Renal cortex interstitium (tissue), 11 donors: ENCODE measurements at regions not wholly inside any gene's neighbourhood (a gene's known extent, or its start where the extent isn't known, plus 50 kb on each side); places are given as distances from the start of the nearest gene placed in this dataset.
"Not testable (repeated sequence)": the region's sequence is repeated elsewhere in the genome, so short reads cannot be mapped to it uniquely, and the experiment has no call there.

Source experiments
- DNase-seq, 11 donors: peaks; one replicate each; pipeline ENCODE4 v3.0.0-alpha.2; 2013; ENCODE audit warnings: low read depth in 9 of 11, low spot score in 4 of 11; ENCODE audit errors: extremely low read depth in 1 of 11

DNA sequence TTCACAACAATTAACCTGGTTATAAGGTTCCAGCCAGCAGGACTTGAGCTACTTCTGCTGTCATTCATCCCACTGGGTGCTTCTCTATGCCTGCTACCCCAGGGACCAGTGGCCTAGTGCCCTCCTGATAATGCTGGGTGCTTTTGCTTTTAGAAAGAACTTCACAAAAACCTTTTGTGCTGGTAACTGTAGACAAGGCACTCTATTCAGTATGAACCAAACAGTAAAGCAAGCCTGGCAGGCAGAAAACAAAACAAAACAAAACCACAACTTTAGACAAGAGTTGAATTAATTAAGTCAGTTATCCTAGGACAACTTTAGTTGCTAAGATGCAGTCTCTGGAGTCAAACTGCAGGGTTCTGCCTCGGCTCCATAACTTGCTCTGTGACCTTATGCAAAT lies 61.9 kb upstream of the ADGRL2 start:
- DNase-seq: no peak

DNA sequence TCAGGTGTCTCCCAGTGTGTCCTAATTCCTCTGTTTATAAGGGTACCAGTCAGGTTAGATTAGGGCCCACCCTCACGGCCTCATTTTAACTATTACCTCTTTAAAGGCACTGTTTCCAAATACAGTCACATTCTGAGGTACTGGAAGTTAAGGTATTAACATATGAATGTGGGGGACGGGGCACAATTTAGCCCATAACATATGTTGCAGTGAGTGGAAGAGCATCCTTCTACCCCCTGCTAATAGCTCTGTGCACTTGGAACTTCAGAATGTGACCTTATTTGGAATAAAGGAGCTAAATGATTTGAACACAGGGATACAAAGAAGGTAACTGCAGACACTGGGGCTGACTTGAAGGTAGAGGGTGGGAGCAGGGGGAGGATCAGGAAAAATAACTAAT lies 67.3 kb upstream of the ADGRL2 start:
- DNase-seq: no peak

DNA sequence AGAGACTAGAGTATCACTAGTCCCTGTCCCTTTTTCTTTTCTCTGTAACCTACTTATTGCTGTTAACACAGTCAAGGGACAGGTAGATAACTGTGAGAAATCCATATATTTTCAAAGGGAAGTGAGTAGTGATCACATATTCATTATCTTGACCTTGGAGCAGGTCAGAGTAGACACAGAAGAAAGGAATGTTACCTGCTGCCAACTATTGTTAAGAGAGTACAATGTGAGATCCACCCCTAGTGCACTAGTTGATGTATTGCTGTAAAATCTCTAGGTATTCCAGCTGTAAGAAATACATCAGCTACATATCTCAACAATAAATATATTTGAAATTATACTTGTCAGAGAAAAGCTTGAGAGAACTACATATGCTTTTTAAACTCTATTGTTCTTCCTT lies 68.7 kb upstream of the ADGRL2 start:
- no peak for DNase-seq

DNA sequence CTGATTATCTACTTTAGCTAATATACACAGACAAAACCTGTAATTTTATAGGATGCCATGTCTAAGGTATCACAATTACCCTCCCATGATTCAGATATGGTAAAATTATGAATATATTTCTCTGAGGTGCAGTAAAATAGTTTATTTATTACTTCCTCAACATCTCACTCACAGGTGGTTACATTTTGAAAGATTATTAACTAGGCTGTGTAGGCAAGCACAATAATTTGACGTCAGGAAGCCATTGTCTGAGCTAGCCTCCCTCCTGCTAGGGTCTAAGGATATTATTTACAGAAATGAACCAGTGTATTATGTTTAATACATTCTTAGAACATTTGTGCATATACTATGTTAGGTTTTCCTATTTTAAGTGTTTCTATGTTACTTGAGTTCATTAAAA lies 69.9 kb upstream of the ADGRL2 start:
- DNase-seq: peak in 2 of 11 donors; percentile 4

DNA sequence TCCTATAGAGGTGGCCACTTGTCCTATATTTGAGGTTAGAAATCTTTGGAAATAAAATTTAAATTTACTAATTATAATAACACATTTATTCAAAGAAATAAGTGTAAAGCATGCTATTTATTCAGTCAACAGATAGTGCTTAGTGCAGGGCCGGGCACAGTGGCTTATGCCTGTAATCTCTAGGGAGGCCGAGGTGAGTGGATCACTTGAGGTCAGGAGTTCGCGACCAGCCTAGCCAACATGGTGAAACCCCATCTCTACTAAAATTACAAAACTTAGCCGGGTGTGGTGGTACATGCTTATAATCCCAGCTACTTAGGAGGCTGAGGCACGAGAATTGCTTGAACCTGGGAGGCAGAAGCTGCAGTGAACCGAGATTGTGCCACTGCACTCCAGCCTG lies 70.4 kb upstream of the ADGRL2 start:
- DNase-seq: not testable (repeated sequence)

DNA sequence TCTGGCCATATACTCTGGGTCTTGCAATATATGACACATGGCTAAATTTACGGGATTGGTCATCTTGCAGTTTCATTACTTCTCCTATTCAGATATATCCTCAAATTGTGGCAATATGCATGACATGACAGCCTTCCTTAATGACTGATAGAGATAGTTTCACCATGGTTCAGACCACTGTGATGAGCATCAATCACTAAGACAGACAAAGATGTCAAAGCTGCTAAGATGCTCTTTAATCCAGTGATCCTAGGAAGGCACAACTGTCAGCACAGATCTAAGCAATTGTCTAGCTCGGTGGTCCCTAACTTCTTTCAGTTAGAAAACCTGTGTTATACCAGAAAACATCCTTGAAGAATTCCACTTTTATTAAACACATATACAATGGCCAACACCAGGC lies 70.9 kb upstream of the ADGRL2 start:
- DNase-seq: no peak

DNA sequence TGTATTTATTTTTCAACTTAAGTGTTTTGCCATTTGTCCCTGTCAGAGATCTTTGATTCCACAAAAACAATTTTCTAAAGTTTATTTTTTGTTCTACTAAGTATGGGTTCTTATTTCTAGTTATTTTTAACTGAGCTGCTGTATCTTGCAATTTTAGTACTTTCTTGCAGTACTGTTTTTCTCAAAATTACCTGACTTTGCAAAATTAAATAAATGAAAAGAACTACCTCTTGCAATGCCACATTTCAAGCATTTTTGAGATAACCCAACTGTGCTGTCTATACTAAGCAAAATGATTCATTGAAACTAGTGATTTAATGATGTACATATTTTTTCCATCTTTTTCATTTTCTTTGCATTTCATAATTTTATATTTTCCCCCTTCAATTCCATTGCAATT lies 71.5 kb upstream of the ADGRL2 start:
- DNase-seq: no peak

DNA sequence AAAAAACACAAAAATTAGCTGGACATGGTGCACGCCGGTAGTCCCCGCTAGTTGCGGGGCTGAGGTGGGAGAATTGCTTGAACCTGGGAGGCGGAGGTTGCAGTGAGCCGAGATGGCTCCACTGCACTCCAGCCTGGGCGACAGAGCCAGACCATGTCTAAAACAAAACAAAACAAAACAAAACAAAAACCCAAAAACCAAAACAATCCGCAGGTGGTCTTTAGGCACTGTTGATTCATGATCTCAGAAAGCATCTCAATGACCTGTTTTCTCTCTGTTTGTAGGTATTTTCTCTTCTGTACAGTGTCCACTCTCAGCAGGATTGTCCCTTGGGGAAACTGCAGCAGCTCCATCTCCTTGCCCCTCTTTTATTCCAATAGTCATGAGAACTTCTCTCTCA lies 74.9 kb upstream of the ADGRL2 start:
- no peak for DNase-seq

DNA sequence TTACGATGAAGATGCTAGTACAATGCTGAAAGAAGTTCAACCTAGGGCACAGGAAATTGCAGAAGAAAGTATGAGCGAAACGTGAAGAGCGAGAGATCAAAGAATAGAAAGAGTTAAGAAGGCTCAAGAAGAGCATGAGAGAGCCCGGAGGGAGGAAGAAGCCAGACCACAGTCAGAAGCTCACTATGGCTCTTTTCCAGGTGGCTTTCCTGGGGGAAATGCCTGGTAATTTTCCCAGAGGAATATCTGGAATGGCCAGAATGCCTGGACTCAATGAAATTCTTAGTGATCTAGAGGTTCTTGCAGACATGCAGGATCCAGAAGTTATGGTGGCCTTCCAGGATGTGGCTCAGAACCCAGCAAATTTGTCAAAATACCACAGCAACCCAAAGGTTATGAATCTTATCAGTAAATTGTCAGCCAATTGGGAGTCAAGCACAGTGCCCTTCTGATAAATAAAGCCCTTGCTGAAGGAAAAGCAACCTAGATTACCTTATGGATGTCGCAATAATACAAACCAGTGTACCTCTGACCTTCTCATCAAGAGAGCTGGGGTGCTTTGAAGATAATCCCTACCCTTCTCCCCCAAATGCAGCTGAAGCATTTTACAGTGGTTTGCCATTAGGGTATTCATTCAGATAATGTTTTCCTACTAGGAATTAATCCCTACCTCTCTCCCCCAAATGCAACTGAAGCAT lies 78.0 kb upstream of the ADGRL2 start:
- not testable (repeated sequence) for DNase-seq

DNA sequence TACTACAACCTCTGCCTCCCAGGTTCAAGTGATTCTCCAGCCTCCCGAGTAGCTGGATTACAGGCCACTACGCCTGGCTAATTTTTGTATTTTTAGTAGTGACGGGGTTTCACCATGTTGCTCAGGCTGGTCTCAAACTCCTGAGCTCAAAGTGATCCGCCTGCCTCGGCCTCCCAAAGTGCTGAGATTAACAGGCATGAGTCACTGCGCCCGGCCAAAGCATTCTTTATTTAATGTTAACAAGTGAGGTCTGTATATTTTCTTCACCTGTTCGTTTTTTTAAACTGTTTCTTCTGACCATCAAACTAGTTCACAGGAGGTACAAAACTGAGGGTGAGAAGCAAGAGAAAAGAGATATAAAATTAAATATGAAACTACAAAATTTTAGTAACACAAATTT lies 80.5 kb upstream of the ADGRL2 start:
- DNase-seq: not testable (repeated sequence)

DNA sequence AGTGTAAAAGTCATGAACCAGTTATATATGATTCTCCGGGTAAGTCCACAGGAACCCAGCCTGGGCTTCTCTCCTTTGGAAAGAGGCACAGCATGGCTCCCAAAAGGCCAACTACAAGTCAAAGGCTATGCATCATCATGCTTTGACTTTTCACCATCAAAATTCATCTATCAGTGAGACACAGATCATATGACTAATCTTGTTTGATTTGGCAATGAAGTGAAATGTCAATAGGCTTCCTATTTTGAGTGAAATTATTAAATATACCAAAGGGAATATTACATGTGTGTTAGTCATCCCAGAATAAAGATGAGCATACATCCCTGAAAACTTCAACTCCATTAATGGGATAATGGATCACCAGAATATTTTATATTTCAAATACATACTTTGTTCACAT lies 83.5 kb upstream of the ADGRL2 start:
- DNase-seq: no peak

DNA sequence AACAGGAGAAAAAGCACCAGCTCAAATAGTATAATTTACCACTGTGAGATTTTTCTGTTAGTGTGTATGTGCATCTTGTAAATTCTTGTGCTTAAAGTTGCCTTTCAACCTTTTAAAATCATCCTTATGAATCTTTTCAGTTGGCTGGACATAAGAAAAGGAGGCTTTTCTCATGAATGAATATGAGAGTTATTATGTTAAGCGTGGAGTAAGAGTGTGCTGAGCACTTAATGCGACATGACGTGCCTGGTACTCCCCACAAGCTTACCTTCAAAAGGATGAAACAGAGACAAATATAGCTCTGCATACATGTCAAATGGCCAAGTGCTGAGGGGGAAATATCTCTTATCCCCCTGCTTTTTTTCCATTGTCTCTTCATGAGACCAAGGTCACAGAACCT lies 85.3 kb upstream of the ADGRL2 start:
- no peak for DNase-seq

DNA sequence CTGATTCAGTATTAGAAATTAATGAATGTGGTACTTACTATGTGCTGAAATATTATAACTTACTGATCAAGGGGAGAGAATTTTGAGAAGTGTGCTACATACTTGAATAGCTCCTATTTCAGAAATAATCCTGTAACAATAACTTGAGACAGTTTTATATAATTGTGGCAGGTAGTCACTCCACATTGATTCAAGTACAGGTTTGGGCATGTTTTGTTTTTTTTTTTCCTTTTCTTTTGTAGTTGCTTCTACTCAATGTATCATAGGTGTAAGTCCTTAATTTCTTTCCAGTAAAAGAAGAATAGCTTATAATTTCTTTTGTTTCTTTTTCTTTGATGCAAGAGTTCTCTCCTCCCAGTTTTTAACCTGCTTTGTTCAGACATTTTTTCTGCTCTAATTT lies 86.1 kb upstream of the ADGRL2 start:
- no peak for DNase-seq

DNA sequence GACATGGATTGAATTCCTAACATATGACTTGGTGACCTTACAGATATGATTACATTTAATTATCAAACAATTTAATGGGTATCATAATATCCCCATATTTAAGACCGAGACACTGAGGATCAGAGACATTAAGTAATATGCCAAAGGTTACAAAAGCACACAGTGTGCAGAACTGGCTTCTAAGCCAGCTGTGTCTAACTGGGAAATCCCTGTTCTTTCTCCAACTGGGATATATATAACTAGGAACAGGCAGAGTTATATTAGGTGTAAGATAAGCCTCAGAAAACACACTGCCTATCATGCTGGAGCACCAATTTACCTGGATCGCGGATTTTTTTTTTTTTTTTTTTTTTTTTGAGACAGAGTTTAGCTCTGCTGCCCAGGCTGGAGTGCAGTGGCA lies 88.3 kb upstream of the ADGRL2 start:
- no peak for DNase-seq

DNA sequence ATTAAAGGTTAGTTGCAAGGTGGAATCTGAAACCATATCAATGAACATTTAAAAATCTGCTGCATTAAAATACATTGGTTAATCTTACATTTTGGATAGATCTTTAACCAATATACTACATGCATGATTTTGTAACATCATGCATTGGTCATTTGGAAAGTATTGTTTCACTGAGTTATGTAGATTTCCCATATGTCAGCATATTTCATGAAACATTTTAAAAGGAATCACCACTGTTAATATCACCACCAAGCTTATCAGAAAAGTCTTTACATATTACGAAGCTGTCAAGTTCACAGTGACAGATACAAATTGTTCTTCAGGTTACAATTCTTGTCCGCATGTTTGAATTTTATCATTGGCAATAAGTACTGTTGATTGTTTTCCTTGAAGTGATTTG lies 89.9 kb upstream of the ADGRL2 start:
- no peak for DNase-seq

DNA sequence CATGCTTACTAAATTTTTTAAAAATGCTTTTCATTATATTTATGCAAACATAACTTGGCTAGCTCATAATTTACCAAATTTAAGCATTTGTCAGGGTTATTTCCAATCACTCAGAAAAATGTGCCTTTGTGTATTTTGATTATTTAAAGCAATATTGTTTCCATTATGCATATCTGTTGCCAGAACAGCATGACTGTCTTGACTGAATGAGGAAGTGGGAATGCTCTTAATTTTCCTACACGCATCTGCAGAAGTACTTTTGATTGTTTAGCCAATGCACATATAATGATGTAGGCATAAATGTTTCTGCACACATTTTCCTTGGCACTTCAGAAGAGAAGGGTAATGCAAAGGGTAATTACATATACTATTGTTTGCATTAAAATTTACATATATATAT lies 92.5 kb upstream of the ADGRL2 start:
- no peak for DNase-seq

DNA sequence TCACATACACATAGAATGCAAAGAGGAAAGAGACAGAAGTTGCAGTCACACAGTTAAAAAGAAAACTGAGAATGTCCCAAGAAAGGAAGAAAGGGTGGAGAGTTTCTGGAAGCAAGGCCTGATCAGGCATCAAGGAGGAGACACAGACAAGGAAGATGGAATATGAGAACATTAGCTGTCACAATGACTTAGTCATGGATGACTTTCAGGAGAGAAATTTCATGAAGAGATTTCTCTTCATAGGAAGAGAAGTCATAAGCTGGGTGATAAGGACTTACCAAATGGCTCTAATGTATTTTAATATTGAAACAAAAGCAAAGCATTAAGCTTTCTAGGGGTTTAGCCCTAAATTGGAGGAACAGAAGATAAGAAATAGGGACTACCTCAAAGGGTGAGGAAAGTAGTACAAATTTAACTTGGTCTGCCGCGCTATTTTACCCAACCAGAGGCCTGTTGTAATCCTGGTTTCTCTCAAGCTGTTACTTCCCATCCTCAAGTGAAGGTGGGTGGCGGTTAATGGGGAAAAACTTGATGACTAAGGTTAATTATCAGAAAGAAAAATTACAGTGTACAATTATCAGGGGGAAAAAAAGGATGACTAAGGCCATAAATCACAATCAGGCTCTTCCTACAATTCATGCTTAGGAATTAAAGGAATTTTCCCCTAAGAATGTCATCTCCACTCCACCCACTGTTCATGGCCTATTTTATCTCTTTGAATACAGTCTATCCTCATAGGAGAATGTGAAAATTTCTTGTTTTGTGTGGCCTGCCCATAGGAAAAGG lies 93.9 kb upstream of the ADGRL2 start:
- no peak for DNase-seq

DNA sequence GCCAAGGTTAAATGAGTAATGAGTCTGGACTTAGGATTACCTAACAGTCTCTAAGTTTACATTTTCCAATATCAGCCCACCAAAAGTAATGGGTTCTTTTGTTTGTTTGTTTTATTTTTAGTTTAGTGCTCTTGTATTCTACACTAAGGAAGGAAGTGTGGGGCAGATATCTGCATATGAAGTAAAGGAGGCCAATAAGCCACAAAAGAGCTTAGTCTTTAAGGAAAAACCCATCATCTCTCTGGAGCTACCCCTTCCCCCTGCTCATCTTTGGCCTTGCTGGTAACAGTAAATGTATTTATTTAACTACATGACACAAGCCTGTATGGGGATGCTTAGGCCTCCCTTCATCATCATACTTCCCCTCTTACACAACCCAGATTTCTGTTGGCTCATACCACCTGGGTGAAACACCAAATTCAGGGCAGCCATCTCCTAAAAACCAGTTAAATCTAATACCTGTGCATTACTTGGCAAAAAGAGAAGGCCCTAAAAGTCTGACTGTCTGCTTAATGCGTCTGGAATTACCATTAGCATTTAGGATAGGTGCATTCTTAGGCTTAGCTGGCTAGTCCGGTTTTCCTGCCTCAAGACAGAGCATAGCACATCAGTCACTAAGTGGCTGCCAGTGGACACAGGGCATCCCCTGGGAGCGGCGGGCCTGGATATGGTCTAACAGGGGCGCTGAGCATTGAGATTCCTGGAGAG lies 96.8 kb upstream of the ADGRL2 start:
- no peak for DNase-seq

DNA sequence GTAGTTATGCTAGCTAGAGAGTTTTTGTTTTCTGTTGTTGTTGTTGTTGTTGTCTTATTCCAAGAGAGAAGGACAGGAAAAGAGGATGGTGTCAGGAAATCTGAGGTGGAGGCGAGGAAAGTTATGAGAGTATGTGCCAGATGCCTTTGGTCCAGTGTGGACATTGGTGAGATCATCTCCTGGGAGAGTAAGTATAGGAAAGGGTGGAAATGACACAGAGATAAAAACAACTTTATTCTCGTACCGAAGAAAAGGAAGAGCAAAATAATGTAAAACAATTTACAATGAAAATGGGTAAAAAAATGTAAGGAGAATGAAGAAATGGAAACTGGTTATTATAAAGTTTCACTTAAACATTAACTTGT lies 97.4 kb upstream of the ADGRL2 start:
- DNase-seq: no peak

DNA sequence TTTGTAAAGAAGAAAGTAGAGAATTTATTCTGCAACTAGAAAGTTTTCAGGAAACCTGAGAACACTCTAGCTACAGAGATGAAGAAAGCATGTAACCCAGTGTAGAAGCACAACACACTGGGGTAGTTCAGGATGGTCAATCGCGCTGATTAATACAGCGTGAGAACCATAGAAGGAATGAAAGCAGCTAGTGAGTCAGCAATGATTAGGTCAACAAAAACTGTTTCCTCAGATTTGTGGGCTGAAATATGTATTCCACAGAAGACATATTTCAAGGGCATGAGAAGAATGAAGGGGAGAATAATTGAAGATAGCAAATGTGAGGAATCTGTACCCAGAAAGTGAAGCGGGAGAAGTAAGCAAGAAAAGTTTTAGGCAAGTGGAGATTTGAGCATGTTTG lies 97.8 kb upstream of the ADGRL2 start:
- DNase-seq: no peak
